Panc1 (cell line): ENCODE measurements at regions not wholly inside any gene's neighbourhood (a gene's known extent, or its start where the extent isn't known, plus 50 kb on each side); places are given as distances from the start of the nearest gene placed in this dataset.

Experiments
- ATAC-seq: fragments of 200-7000 bp; cut with Tn5 transposase; 2 replicates; pipeline ENCODE4 v1.9.1; 2020; ENCODE audit warnings: mild to moderate bottlenecking, moderate library complexity
- BruUV-seq: library from RNA; stranded (reverse); fragments of 400-500 nt; replicated peaks from 2 replicates; lab custom pipeline; 2021; lab: Mats Ljungman, UMichigan
- CTCF ChIA-PET: fragments of 300-600 bp; sonication (Branson Sonifier 250); formaldehyde crosslinking; loops from one replicate; lab custom pipeline; 2022; ENCODE audit warnings: antibody characterized with exemption; lab: Charles Lee
- POLR2A ChIA-PET: fragments of 300-600 bp; sonication (Branson Sonifier 250); formaldehyde crosslinking; loops from one replicate; lab custom pipeline; 2022; ENCODE audit warnings: antibody characterized with exemption; lab: Charles Lee
- DNase-seq: peaks from one replicate; pipeline ENCODE4 v3.0.0-alpha.2; 2010; ENCODE audit warnings: low read depth, low spot score
- H3K27ac ChIP-seq: 2 replicates; pipeline ENCODE4 v1.5.1; 2011; ENCODE audit warnings: mild to moderate bottlenecking, low read length, inconsistent platforms
- H3K27me3 ChIP-seq: fragments of 200-500 bp; sonication (Bioruptor generic); 2 replicates; pipeline ENCODE4 v1.6.0; 2014; ENCODE audit warnings: low read length, inconsistent platforms; ENCODE audit not compliant: control insufficient read depth, insufficient read depth
- H3K36me3 ChIP-seq: fragments of 200-500 bp; sonication (Bioruptor generic); 2 replicates; pipeline ENCODE4 v1.5.1; 2014; ENCODE audit warnings: inconsistent platforms, mild to moderate bottlenecking, low read length, moderate library complexity; ENCODE audit not compliant: control insufficient read depth, insufficient read depth
- H3K4me1 ChIP-seq: 2 replicates; pipeline ENCODE4 v1.5.1; 2011; ENCODE audit warnings: inconsistent platforms, mild to moderate bottlenecking, low read length, moderate library complexity; ENCODE audit not compliant: control insufficient read depth, insufficient read depth
- H3K4me3 ChIP-seq, 2 experiments: 2 replicates each; pipeline ENCODE4 v1.5.1; 2011 to 2012; ENCODE audit warnings: low read depth in 2 of 2, low read length in 2 of 2, mild to moderate bottlenecking in 2 of 2, inconsistent platforms in 1 of 2, moderate library complexity in 1 of 2
- H3K9me3 ChIP-seq: fragments of 200-500 bp; sonication (Bioruptor generic); 2 replicates; pipeline ENCODE4 v1.5.1; 2014; ENCODE audit warnings: low read depth, mild to moderate bottlenecking, inconsistent platforms, low read length, moderate library complexity; ENCODE audit not compliant: control insufficient read depth, insufficient read depth
- CTCF ChIP-seq: fragments of 450-650 bp; IDR thresholded peaks from 2 replicates; pipeline ENCODE4 v1.5.1; 2017; ENCODE audit warnings: mild to moderate bottlenecking
- POLR2AphosphoS5 ChIP-seq: IDR thresholded peaks from 2 replicates; pipeline ENCODE4 v1.6.1; 2012; ENCODE audit warnings: mild to moderate bottlenecking, low read depth, low read length, moderate library complexity
- SIN3A ChIP-seq: IDR thresholded peaks from 2 replicates; pipeline ENCODE4 v1.6.1; 2012; ENCODE audit warnings: low read depth, mild to moderate bottlenecking, low read length, moderate library complexity, borderline replicate concordance; ENCODE audit not compliant: insufficient read depth
- TCF7L2 ChIP-seq: IDR thresholded peaks from 2 replicates; pipeline ENCODE4 v1.6.1; 2011; ENCODE audit warnings: mild to moderate bottlenecking, low read depth, low read length, inconsistent platforms
- in situ Hi-C: cut with HindIII; loops from 2 replicates; pipeline ENCODE4 v1.10.0; 2016; ENCODE audit warnings: low sequenced_read_pairs, low pct_unique_long_range_greater_than_20kb
- intact Hi-C: fragments of 100-400 bp; cut with micrococcal nuclease; formaldehyde crosslinking; loops from one replicate; pipeline ENCODE4 v1.10.0; 2022; ENCODE audit not compliant: unreplicated experiment
- TF ChIP-seq, protein P1 (sequence below), 2 experiments: IDR thresholded peaks; 2 replicates each; pipeline ENCODE4 v1.6.1; 2011 to 2012; ENCODE audit warnings: low read depth in 2 of 2, control low read depth in 1 of 2, low read length in 1 of 2, mild to moderate bottlenecking in 1 of 2, moderate library complexity in 1 of 2; ENCODE audit not compliant: insufficient read depth in 1 of 2

- Histone ChIP-seq H3K36me3 (no peaks in the 10 kb centered on the region), H3K4me1 (no peaks in the 10 kb centered on the region), H3K4me3 (no peak overlapping the region), H3K27ac (no peak overlapping the region), H3K9me3 (no peaks in the 10 kb centered on the region), H3K27me3 (no peaks in the 10 kb centered on the region)
- in situ Hi-C loops (no loop called here), intact Hi-C loops (no loop called here)
- no peak for DNase-seq
- TF ChIP-seq TCF7L2 (no peak), SIN3A (no peak), POLR2AphosphoS5 (no peak), CTCF (no peak)
- TF ChIP-seq, protein P1, sequence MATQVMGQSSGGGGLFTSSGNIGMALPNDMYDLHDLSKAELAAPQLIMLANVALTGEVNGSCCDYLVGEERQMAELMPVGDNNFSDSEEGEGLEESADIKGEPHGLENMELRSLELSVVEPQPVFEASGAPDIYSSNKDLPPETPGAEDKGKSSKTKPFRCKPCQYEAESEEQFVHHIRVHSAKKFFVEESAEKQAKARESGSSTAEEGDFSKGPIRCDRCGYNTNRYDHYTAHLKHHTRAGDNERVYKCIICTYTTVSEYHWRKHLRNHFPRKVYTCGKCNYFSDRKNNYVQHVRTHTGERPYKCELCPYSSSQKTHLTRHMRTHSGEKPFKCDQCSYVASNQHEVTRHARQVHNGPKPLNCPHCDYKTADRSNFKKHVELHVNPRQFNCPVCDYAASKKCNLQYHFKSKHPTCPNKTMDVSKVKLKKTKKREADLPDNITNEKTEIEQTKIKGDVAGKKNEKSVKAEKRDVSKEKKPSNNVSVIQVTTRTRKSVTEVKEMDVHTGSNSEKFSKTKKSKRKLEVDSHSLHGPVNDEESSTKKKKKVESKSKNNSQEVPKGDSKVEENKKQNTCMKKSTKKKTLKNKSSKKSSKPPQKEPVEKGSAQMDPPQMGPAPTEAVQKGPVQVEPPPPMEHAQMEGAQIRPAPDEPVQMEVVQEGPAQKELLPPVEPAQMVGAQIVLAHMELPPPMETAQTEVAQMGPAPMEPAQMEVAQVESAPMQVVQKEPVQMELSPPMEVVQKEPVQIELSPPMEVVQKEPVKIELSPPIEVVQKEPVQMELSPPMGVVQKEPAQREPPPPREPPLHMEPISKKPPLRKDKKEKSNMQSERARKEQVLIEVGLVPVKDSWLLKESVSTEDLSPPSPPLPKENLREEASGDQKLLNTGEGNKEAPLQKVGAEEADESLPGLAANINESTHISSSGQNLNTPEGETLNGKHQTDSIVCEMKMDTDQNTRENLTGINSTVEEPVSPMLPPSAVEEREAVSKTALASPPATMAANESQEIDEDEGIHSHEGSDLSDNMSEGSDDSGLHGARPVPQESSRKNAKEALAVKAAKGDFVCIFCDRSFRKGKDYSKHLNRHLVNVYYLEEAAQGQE (IDR thresholded peaks at IDR 0.05; ENCODE audit: insufficient read depth in 1 of 2, low read depth in 2 of 2, low read length in 1 of 2): no peak
- BruUV-seq: no TSS peak
- ChIA-PET CTCF (no interaction called here), POLR2A (no interaction called here)
- no peak for ATAC-seq
These were observed 437.1 kb upstream of the PMFBP1 start for GRCh38 chr16:72609066-72609465.

DNA sequence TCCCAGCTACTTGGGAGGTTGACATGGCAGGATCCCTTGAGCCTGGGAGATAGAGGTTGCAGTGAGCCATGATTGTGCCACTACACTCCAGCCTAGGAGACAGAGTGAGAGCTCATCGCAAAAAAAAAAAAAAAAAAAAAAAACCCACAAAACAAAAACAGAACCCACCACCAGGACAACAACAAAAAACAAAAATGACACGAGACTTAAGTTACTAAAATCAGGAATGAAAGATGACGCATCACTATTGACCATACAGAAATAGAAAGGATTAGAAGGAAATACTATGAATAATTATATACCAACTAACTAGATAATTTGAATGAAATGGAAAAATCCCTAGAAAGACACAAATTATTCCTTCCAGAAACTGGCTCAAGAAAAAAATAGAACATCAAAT lies 432.4 kb upstream of the PMFBP1 start:
- ChIA-PET CTCF (no interaction called here), POLR2A (no interaction called here)
- TF ChIP-seq POLR2AphosphoS5: no peak
- no peak for TF ChIP-seq TCF7L2
- TF ChIP-seq, protein P1 (IDR thresholded peaks at IDR 0.05; ENCODE audit: insufficient read depth in 1 of 2, low read depth in 2 of 2, low read length in 1 of 2): no peak
- no peak for TF ChIP-seq CTCF
- TF ChIP-seq SIN3A: no peak
- H3K4me3 ChIP-seq: no peak overlapping the region
- H3K27ac ChIP-seq: no peak overlapping the region
- H3K4me1 ChIP-seq: no peaks in the 10 kb centered on the region
- H3K36me3 ChIP-seq: no peaks in the 10 kb centered on the region
- ATAC-seq (no peak), DNase-seq (no peak)
- intact Hi-C loops (no loop called here), in situ Hi-C loops (no loop called here)
- H3K9me3 ChIP-seq: no peaks in the 10 kb centered on the region
- no TSS peak for BruUV-seq
- no peaks in the 10 kb centered on the region for H3K27me3 ChIP-seq
